CD1c-positive myeloid dendritic cell (primary cell): ENCODE measurements at regions not wholly inside any gene's neighbourhood (a gene's known extent, or its start where the extent isn't known, plus 50 kb on each side); places are given as distances from the start of the nearest gene placed in this dataset.
"Not testable (repeated sequence)": the region's sequence is repeated elsewhere in the genome, so short reads cannot be mapped to it uniquely, and the experiment has no call there.

ENCODE experiments used
- DNase-seq: peaks from one replicate; pipeline ENCODE4 v3.0.0-alpha.2; 2016; ENCODE audit errors: extremely low spot score

DNA sequence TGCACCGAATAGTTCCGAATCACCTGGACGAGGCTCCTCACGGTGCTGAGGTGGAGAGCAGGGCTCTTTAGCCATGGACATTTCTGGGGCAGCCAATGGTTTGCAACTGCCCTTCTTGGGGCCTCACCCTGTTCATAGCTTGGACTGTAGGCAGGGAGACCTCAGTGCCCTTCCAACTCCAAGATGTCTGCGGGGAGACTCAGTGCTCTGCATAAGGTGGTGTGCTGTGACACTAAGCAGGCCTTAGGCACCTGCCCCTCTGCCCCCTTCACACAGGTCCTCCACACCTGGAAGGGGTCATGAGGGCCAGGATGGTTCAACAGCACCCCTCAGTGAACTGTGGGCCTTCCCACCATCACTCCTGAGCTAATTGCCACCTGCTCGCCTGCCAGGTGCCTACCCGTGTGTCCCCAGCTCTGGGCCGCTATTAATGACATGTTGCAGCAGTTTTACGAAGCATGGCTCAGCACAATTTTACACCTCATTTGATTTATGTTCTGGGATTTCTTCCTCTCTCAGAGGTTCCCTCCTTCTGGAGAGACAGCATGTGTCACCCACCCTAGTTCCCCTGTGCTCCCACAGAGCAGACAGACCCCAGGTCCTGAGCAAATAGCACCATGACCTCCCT lies 101.2 kb upstream of the SMAD3 start:
- DNase-seq, result no peak

DNA sequence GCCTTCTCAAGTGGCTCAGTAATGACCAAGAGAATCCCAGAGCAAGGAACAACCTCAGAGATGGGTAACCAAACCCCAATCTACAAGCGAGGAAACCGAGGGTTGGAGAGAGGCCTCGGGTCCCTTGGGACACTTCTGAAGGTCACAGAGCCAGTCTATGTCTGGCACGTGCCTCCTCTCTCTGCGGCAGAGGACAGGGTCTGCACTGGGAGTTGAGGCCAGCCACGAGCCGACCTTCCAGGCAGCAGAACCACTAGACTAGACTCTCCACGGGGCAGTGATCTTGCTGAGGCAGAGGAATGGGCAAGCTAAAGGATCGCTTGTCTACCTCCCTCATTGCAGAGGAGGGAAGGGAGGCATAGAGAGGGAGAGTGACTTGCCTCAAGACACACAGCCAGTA lies 100.6 kb upstream of the SMAD3 start:
- no peak for DNase-seq

DNA sequence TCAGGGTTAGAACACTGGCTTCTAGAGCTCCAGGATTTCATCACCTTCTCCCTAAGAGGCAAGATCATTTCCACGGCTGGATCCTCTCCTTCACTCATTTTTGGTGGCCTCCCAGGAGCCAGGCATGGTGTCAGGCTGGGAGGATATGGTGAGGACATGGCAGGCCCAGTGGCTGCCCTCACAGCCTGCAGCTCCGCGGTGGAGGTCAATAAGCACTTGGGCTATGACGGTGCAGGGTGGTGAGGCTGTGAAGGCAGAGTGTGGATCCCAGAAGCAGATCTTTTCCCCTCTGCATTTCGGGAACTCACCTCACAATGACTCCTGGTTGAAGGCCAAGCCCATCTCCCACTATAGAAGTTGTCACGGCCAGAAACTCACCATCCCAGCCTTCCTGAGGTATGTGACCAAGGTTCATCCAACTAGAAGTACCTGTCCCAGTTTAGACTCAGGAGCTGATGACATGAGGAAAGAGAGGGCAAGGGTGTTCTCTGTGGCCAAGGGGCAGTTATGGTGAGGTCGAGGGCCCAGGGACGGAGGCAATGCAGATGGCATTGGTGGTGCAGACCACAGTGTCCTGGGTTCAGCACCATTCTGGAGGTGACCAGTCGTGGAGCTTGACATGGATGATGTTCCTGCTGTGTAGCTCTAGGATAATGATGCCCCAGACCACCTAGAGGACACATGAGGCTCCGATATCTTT lies 100.1 kb upstream of the SMAD3 start:
- DNase-seq, result no peak

DNA sequence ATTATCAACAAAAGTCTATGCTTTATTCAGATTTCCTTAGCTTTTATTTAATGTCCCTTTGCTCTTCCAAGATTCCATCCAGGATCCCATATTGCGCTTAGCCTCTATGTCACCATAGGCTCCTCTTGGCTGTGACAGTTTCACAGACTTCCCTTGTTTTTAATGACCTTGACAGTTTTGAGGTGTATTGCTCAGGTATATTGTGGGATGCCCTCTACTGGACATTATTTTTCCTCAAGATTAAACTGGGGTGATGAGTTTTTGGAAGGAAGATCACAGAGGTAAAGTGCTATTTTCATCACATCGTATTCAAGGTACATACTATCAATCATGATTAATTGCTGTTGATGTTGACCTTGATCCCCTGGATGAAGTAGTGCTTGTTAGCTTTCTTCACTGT lies 99.1 kb upstream of the SMAD3 start:
- no peak for DNase-seq

DNA sequence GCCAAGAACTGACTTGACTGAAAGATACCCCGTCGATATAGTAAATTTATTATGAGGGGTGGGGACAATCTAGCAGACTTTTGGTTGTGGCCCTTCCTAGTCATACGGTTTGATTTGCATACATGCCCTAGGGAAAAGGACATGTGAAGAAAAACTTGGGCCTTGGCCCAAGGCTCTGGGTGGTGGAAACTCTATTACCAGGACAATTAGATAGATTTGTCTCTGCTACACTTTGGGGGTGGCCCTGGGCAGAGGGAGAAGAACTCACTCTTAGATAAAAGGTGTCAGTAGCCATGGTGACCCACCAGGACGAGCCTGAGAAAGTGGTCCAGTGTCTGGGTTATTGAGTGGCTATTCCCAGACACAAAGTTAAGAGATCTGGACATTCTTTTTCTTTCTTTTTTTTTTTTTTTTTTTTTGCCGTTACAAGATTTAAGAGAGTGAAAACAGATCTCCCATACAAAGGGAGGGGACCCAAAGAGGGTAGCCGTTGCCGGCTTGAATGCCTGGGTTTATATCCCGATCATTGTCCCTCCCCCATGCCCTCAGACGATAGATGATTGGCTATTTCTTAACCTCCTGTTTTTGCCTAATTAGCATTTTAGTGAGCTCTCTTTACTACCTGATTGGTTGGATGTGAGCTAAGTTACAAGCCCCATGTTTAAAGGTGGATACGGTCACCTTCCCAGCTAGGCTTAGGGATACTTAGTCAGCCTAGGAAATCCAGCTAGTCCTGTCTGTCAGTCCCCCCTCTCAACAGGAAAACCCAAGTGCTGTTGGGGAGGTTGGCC lies 96.4 kb upstream of the SMAD3 start:
- no peak for DNase-seq

DNA sequence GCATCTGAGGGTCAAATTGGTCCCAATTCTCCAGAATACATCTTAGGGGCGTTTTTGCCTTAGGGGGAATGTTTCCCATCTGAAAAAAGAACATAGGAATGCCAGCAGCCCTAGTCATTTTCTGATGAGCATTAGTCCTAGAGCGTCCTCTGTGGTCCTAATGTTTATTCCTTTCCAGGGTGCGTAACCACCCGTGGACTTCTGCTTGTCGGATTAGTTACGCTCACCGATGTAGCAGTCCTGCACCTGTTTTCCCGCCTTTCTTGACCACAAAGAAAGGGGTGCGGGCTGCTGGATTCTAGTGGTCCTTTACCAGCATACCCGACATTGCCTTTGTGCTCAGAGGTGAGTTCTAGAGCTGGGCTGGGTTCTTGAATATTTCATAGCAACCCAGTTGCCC lies 91.3 kb upstream of the SMAD3 start:
- not testable (repeated sequence) for DNase-seq

DNA sequence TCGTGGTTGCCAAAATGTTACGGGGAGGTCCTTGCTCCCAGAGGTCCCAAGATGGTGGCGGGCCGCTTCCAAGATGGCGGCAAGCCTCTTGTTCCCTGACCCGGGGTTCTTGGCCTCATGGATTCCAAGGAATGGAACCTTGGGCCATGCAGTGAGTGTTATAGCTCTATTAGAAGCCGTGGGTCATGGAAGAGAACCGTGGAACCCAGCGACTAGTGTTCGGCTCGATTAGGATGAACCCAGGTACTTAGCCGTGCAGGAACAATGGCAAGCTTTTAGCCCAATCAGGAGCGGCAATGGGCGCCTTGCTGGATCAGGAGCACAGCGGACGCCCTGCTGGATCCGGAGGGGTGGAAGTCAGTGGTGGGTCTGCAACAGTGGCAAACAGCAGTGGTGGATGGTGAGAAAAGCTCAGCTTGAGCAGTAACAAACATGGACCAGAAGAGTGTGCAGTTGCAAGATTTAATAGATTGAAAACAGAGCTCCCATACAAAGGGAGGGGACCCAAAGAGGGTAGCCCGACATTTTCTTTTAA lies 89.2 kb upstream of the SMAD3 start:
- not testable (repeated sequence) for DNase-seq

DNA sequence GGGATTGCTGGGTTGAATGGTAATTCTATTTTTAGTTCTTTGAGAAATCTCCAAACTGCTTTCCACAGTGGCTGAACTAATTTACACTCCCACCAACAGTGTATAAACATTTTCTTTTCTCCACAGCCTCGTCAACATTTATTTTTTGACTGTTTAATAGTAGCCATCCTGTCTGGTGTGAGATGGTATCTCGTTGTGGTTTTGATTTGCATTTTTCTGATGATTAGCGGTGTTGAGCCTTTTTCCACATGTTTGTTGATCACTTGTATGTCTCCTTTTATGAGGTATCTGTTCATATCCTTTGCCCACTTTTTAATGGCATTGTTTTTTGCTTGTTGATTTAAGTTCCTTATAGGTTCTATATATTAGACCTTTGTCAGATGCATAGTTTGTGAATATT lies 85.1 kb upstream of the SMAD3 start:
- not testable (repeated sequence) for DNase-seq

DNA sequence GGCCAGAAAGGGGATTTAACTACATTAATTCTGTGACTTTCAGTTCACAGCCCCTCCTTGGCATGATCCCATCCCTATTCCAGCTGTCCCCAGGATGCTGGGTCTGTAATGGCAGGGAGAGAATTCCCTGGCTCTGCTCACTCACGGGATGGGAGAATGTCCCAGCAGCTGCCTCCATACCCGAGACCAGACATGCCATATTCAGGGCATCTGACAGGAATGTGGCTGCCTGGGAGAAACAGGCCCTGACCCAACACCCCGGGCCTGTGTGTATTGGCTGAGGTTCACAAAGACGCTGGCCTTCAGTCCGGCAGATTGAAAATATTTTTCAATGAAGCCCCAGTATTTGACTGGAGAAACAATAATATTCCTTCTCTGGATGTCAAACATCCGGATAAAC lies 83.6 kb upstream of the SMAD3 start:
- DNase-seq, result no peak

DNA sequence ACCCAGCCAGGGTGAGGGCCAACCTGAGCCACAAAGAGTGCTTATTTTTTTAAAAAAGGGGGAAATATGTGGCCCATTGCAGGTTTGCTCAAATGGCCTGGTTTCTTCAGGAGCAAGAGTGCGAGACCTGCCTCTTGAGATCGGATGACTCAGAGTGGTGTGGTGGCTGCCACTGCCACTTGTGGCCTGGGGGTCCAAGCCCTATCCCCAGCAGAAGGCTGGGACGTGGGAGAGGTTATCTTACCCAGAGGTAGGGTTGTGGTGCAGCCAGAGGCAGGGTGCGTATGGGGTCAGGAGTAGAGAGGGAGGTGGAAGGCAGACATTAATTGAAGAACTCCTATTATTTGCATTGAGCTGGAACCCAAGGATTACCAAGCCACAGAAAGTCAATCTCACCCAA lies 83.2 kb upstream of the SMAD3 start:
- DNase-seq, result no peak

DNA sequence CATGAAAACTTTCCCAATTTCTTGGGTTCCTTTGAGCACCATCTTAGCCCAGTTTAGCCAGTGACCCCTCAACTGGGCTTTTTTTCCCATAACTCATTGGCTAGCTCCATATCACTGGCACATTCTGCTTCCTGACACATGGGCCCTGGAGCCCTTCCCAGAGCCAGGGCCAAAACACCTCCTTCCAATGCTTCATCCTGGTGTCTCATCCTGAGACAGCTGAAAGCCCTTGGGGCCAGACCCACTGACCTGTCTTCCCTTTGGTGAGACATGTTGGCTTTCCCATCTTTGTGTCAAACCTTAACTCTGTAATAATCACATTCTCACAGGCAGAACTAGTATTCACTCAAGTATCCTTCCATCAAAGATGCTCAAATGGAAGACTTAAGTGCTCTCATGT lies 82.6 kb upstream of the SMAD3 start:
- no peak for DNase-seq

DNA sequence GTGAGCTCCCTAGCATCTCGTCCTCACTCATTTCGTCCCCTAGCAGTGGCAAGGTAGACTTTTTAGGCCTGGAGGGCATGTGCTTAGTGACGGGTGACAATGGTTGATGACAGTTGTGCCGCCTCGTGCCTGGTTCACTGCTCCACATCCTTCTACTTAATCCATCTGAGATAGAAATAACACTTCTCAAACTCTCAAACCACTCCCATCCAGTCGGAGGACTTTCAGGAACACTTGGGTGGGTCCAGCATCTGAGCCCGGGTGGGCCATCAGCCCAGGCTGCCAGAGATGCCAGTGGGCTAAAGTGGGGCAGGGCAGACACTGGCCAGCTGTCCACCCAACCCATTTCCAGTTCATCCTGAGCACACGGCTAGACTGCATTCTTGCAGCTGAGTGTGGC lies 79.7 kb upstream of the SMAD3 start:
- no peak for DNase-seq

DNA sequence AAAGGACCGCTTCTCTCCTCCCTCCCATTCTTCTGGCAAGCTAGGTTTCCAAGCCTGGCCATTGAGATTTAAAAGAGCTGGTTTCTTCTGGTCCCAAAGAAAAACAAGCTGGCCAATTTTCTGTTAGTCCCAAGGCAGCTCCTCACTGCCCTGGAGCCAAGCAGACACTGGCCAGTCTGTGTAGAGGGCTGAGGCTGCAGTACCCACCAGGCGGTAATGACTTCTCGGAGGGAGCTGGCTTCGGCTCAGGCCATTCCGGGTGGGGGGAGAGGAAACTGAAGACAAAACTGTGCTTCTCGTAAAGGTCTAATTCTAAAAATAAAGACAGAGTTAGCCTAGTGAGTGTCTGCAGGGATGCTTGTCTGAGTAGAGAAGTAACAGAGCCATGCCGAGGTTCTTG lies 78.5 kb upstream of the SMAD3 start:
- no peak for DNase-seq

DNA sequence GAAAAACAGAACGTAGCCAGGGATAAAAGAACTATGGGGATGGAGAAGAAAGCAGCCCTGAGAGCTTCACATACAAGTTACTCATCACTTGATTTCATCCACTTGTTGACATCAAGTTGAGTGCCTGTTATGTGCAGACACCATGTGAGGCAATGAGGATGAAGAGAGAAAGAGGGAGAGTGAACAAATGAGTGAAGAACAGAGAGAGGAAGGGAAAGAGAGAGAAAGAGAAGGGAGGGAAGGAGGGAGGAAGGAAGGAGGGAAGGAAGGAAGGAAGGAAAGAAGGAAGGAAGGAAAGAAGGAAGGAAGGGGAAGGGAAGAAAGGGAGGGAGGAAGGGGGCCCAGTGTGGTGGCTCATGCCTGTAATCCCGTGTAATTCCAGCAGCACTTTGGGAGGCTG lies 72.3 kb upstream of the SMAD3 start:
- no peak for DNase-seq

DNA sequence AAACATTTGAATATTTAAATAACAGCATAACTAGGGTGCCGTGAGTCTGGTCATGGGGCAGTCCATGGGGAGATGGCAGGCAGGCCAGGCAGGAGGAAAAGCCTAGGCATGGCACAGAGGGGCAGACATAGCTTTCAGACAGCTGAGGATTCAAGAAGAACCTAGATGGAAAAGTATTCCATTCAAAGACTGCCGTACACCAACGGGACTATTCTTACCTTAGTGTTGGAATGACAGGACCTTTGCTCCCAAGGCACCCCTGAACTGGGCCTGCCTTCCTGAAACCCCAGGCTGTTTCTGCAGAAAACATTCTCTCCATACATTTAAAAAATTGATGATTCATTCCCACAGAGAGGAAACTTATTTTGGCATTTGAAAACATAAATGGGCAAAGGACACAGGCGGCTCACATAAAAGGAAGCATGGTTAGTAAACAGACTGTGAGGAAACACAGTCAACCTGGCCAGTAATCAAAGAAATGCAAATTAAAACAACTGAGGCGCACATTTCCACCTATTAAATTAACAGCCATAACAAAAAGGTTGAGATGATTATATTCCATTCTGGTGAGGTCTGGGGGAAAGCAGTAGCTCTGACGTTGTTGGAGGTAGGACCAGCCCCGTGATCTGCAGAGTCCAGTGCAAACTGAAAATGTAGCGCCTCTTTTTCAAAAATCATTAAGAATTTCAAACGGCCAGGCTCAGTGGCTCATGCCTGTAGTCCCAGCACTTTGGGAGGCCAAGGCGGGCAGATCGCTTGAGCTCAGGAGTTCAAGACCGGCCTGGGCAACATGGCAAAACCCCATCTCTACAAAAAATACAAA lies 71.3 kb upstream of the SMAD3 start:
- DNase-seq, result no peak

DNA sequence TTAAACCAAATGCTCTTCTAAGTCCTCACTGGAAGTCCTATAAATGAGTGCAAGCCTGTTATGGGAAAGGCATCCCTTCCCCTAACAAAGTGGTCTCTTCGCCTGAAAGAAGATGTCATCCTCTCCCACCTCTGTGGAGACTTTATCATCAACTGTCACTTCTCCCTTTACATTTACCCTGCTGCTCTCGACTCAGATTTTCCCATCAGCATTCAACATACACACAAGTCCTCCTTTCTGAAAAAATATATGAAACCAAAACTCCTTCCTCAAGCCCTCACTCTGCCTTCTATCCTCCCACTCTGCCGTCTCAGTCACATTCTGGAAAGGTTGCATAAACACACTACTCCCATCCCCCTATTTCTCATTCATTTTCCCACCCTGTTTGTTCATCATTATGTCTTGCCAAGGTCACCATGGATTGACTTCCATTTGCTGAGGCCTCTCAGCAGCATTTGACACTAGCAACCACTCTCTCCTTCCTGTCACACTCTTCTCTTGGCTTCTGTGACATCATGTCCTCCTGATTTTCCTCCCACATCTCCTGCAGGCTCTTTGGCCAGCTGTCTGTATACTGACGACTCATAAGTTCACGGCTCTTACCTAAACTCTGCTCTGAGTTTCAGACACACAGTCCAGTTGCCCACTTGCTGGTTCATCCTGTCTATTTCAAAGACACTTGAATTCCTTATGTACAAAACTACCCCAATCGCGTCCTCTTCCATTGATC lies 70.3 kb upstream of the SMAD3 start:
- peak; percentile 10 for DNase-seq

DNA sequence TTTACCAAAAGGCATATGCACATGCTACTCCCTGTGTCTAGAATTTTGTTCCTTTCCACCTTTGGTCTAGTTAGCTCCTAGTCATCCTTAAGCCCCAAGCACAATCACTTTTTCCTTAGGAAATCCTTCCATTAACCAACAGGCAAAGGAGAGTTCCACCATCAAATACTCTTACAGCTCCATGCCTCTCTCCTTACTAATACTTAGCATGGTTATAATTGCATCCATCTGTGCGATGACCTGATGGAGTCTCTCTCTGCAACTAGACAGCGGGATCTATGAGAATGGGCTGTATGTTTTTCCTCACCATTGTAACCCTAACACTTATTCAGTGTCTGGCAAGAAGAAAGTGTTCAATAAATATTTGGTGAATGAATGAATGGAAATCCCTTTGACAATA lies 69.3 kb upstream of the SMAD3 start:
- DNase-seq, result no peak

DNA sequence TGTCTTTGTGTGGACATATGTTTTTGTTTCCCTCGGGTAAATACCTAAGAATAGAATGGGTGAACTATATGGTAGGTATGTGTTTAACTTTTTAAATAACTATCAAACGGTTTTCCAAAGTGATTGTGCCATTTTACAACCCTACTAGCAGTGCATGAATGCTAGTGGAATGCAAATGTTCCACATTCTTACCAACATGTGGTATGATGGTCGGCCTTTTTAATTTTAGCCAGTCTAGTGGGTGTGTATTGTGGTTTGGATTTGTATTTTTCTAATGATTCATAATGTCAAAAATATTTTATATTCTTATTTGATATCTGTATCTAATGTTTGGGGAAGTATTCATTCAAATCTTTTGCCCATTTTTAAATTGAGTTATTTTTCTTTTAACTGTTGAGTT lies 68.2 kb upstream of the SMAD3 start:
- DNase-seq, result no peak

DNA sequence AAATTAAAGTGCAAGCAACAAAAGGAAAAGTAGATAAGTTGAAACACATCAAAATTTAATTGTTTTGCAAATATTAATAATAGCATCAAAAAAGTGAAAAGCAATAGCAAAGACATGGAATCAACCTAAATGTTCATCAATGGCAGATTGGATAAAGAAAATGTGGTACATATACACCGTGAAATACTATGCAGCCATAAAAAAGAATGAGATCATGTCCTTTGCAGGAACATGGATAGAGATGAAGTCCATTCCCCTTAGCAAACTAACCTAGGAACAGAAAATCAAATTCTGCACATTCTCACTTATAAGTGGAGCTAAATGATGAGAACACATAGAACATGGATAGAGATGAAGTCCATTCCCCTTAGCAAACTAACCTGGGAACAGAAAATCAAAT lies 67.2 kb upstream of the SMAD3 start:
- not testable (repeated sequence) for DNase-seq

DNA sequence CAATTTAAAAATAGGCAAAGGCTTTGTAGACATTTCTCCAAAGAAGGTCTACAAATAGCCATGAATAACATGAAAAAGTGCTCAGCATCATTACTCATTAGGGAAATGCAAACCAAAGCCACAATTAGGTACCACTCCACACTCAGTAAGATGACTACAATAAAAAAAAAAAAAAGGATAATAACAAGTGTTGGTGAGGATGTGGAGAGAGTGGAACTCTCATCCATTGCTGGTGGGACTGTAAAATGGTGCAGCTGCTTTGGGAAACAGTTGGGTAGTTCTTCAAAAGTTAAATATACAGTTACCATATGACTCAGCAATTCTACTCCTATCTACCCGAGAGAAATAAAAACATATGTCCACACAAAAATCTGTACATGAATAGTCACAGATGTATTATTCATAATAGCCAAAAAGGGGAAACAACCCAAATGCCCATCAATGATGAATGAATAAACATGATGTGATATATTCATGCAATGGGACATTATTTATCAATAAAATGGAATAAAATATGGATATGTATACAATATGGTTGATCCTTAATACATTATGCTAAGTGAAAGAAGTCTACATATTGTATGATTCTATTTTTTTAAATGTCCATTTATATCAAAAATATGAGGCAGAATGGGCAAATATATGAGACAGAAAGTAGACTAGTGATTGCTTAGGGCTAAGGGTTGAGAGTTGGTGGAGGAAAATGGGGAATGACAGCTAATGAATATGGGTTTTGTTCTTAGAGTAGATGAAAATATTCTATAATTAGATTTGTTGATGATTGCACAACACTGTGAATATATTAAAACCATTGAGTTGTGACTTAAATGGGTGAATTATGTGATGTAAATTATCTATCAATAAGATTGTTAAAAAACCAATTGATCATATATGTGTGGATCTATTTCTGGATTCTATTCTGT lies 66.1 kb upstream of the SMAD3 start:
- DNase-seq, result peak; percentile 16
